Liver (tissue), 8 donors: ENCODE measurements at regions not wholly inside any gene's neighbourhood (a gene's known extent, or its start where the extent isn't known, plus 50 kb on each side); places are given as distances from the start of the nearest gene placed in this dataset.

ENCODE experiments used
- DNase-seq: peaks from one replicate; pipeline ENCODE4 v3.0.0-alpha.2; 2017; ENCODE audit warnings: low spot score
- H3K27ac ChIP-seq, 2 donors: one replicate each; pipeline ENCODE4 v1.7.0; 2013; ENCODE audit warnings: inconsistent platforms in 2 of 2, low read length in 2 of 2, control low read depth in 1 of 2, low read depth in 1 of 2, mild to moderate bottlenecking in 1 of 2
- H3K27me3 ChIP-seq, 4 donors: one replicate each; pipeline versions ENCODE4 v1.6.1 to v1.7.0; 2013; ENCODE audit warnings: low read length in 3 of 4, inconsistent platforms in 1 of 4, mild to moderate bottlenecking in 1 of 4, moderate library complexity in 1 of 4; ENCODE audit not compliant: control insufficient read depth in 4 of 4, insufficient read depth in 4 of 4
- H3K36me3 ChIP-seq, 4 donors: one replicate each; pipeline versions ENCODE4 v1.6.1 to v1.7.0; 2013; ENCODE audit warnings: low read length in 3 of 4, mild to moderate bottlenecking in 3 of 4, low read depth in 1 of 4, moderate library complexity in 1 of 4; ENCODE audit not compliant: control insufficient read depth in 4 of 4, insufficient read depth in 3 of 4
- H3K4me1 ChIP-seq, 4 donors: one replicate each; pipeline versions ENCODE4 v1.6.1 to v1.7.0; 2013; ENCODE audit warnings: low read length in 3 of 4, mild to moderate bottlenecking in 3 of 4, moderate library complexity in 1 of 4; ENCODE audit not compliant: control insufficient read depth in 4 of 4, insufficient read depth in 4 of 4
- H3K4me3 ChIP-seq, 3 donors: one replicate each; pipeline versions ENCODE4 v1.6.1 to v1.7.0; 2013; ENCODE audit warnings: low read length in 3 of 3, control low read depth in 1 of 3, low read depth in 1 of 3, mild to moderate bottlenecking in 1 of 3
- H3K9ac ChIP-seq, 2 donors: one replicate each; pipeline ENCODE4 v1.7.0; 2013; ENCODE audit warnings: low read length in 2 of 2, mild to moderate bottlenecking in 2 of 2, moderate library complexity in 2 of 2, control low read depth in 1 of 2, low read depth in 1 of 2
- H3K9me3 ChIP-seq, 4 donors: one replicate each; pipeline versions ENCODE4 v1.6.1 to v1.7.0; 2013; ENCODE audit warnings: low read length in 3 of 4; ENCODE audit not compliant: control insufficient read depth in 4 of 4
- ATF3 ChIP-seq: IDR thresholded peaks from 2 replicates; pipeline ENCODE4 v1.6.1; 2016; ENCODE audit warnings: antibody characterized with exemption
- EGR1 ChIP-seq, 2 donors: IDR thresholded peaks; 2 replicates each; pipeline ENCODE4 v1.6.1; 2016 to 2018; ENCODE audit warnings: antibody characterized with exemption in 2 of 2, low read depth in 2 of 2
- FOXA1 ChIP-seq: IDR thresholded peaks from 2 replicates; pipeline ENCODE4 v1.6.1; 2016; ENCODE audit warnings: antibody characterized with exemption
- FOXA2 ChIP-seq: IDR thresholded peaks from 2 replicates; pipeline ENCODE4 v1.6.1; 2016; ENCODE audit warnings: antibody characterized with exemption
- GABPA ChIP-seq, 2 donors: IDR thresholded peaks in 1 of 2; conservative IDR thresholded peaks in 1 of 2; 2 replicates each; pipeline ENCODE4 v1.6.1; 2016; ENCODE audit warnings: antibody characterized with exemption in 2 of 2, mild to moderate bottlenecking in 1 of 2, moderate library complexity in 1 of 2
- HNF4A ChIP-seq, 2 donors: conservative IDR thresholded peaks; 2 replicates each; pipeline ENCODE4 v1.6.1; 2016; ENCODE audit warnings: antibody characterized with exemption in 2 of 2, mild to moderate bottlenecking in 2 of 2
- HNF4G ChIP-seq: IDR thresholded peaks from 2 replicates; pipeline ENCODE4 v1.6.1; 2016; ENCODE audit warnings: antibody characterized with exemption
- JUND ChIP-seq, 2 donors: IDR thresholded peaks; 2 replicates each; pipeline ENCODE4 v1.6.1; 2016; ENCODE audit warnings: antibody characterized with exemption in 2 of 2
- RAD21 ChIP-seq, 2 donors: IDR thresholded peaks; 2 replicates each; pipeline ENCODE4 v1.6.1; 2016; ENCODE audit warnings: antibody characterized with exemption in 2 of 2, mild to moderate bottlenecking in 2 of 2
- RXRA ChIP-seq, 2 donors: IDR thresholded peaks; 2 replicates each; pipeline ENCODE4 v1.6.1; 2017 to 2018; ENCODE audit warnings: antibody characterized with exemption in 2 of 2, mild to moderate bottlenecking in 1 of 2
- SP1 ChIP-seq: IDR thresholded peaks from 2 replicates; pipeline ENCODE4 v1.6.1; 2018; ENCODE audit warnings: antibody characterized with exemption, mild to moderate bottlenecking
- TAF1 ChIP-seq: conservative IDR thresholded peaks from 2 replicates; pipeline ENCODE4 v1.6.1; 2016; ENCODE audit warnings: antibody characterized with exemption, mild to moderate bottlenecking
- YY1 ChIP-seq: IDR thresholded peaks from 2 replicates; pipeline ENCODE4 v1.6.1; 2016; ENCODE audit warnings: antibody characterized with exemption, mild to moderate bottlenecking
- WGBS: extraction: QIAGEN DNeasy Blood & Tissue Kit; methylation state at CpG from one replicate; pipeline ENCODE4 v1.1.7; 2013; 5-methylcytosine and 5-hydroxymethylcytosine counted together
- TF ChIP-seq, protein P1 (sequence below): IDR thresholded peaks from 2 replicates; pipeline ENCODE4 v1.6.1; 2016; ENCODE audit warnings: antibody characterized with exemption
- TF ChIP-seq, protein P2 (sequence below): fragments of 150-350 bp; IDR thresholded peaks from 2 replicates; pipeline ENCODE4 v1.5.1; 2017; ENCODE audit warnings: improper control_type of control experiment, low read depth, low read length; ENCODE audit not compliant: missing input control
- TF ChIP-seq, protein P3 (sequence below): IDR thresholded peaks from 2 replicates; pipeline ENCODE4 v1.6.1; 2016; ENCODE audit warnings: antibody characterized with exemption
- donor health status: healthy.
- donor health status: healthy.
- donor health status: healthy.
- donor health status: healthy.
- donor health status: healthy.

GRCh38 chr1:63087966-63088365 lies 234.4 kb upstream of the FOXD3 start:
- WGBS, result 44% methylated on average over 10 of the region's 10 CpGs
- Histone ChIP-seq H3K9ac (no peak overlapping the region), H3K27me3 (peaks cover 0 to 2% (median 0%) of the 10 kb centered on the region in 4 donors), H3K36me3 (no peaks in the 10 kb centered on the region), H3K27ac (no peak overlapping the region), H3K9me3 (no peaks in the 10 kb centered on the region), H3K4me3 (no peak overlapping the region), H3K4me1 (no peaks in the 10 kb centered on the region)
- DNase-seq, result no peak
- TF ChIP-seq YY1, result no peak
- TF ChIP-seq, protein P1, sequence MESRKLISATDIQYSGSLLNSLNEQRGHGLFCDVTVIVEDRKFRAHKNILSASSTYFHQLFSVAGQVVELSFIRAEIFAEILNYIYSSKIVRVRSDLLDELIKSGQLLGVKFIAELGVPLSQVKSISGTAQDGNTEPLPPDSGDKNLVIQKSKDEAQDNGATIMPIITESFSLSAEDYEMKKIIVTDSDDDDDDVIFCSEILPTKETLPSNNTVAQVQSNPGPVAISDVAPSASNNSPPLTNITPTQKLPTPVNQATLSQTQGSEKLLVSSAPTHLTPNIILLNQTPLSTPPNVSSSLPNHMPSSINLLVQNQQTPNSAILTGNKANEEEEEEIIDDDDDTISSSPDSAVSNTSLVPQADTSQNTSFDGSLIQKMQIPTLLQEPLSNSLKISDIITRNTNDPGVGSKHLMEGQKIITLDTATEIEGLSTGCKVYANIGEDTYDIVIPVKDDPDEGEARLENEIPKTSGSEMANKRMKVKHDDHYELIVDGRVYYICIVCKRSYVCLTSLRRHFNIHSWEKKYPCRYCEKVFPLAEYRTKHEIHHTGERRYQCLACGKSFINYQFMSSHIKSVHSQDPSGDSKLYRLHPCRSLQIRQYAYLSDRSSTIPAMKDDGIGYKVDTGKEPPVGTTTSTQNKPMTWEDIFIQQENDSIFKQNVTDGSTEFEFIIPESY, result no peak
- no peak for TF ChIP-seq EGR1 (IDR thresholded peaks at IDR 0.05; ENCODE audit: low read depth in 2 of 2)
- no peak for TF ChIP-seq HNF4A (conservative IDR thresholded peaks at IDR 0.05)
- no peak for TF ChIP-seq HNF4G
- TF ChIP-seq, protein P2, sequence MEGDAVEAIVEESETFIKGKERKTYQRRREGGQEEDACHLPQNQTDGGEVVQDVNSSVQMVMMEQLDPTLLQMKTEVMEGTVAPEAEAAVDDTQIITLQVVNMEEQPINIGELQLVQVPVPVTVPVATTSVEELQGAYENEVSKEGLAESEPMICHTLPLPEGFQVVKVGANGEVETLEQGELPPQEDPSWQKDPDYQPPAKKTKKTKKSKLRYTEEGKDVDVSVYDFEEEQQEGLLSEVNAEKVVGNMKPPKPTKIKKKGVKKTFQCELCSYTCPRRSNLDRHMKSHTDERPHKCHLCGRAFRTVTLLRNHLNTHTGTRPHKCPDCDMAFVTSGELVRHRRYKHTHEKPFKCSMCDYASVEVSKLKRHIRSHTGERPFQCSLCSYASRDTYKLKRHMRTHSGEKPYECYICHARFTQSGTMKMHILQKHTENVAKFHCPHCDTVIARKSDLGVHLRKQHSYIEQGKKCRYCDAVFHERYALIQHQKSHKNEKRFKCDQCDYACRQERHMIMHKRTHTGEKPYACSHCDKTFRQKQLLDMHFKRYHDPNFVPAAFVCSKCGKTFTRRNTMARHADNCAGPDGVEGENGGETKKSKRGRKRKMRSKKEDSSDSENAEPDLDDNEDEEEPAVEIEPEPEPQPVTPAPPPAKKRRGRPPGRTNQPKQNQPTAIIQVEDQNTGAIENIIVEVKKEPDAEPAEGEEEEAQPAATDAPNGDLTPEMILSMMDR, result no peak
- no peak for TF ChIP-seq RAD21 (IDR thresholded peaks at IDR 0.05)
- no peak for TF ChIP-seq SP1
- no peak for TF ChIP-seq TAF1
- TF ChIP-seq, protein P3, sequence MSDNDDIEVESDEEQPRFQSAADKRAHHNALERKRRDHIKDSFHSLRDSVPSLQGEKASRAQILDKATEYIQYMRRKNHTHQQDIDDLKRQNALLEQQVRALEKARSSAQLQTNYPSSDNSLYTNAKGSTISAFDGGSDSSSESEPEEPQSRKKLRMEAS, result no peak
- TF ChIP-seq RXRA (IDR thresholded peaks at IDR 0.05), result no peak

DNA sequence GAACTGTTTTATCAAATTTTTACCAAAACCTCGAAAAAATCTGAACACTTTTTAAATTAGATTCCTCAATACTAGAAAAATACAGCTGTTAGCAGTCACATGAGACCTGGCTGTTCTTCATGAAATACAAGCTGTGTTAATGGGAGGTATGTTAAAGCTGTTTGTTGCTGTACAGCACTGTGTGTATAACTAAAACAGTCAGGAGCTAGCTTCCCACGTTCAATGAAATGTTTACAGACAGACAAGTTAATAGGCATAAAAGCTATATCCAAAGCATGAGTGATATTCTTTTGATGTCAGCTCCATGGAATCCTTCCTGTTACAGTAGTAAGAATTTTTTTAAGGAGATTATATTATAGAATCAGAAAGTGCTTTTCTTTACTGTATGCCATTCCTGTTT lies 223.2 kb upstream of the FOXD3 start:
- no peak for DNase-seq
- no peak for TF ChIP-seq RAD21 (IDR thresholded peaks at IDR 0.05)
- TF ChIP-seq FOXA2, result no peak
- no peak for TF ChIP-seq ATF3
- no peak for TF ChIP-seq GABPA (IDR thresholded peaks at IDR 0.05 in 1 of 2, conservative IDR thresholded peaks at IDR 0.05 in 1 of 2)
- TF ChIP-seq HNF4A (conservative IDR thresholded peaks at IDR 0.05), result no peak
- no peak for TF ChIP-seq JUND (IDR thresholded peaks at IDR 0.05)
- no peak for TF ChIP-seq FOXA1
- no peak for TF ChIP-seq RXRA (IDR thresholded peaks at IDR 0.05)
- TF ChIP-seq, protein P2, result no peak
- TF ChIP-seq YY1, result no peak
- 31% methylated on average over 2 of the region's 2 CpGs for WGBS

More for the DNA sequence above, 223.2 kb upstream of the FOXD3 start:
- Histone ChIP-seq H3K9me3 (no peaks in the 10 kb centered on the region), H3K4me1 (no peaks in the 10 kb centered on the region), H3K27me3 (no peaks in the 10 kb centered on the region), H3K9ac (no peak overlapping the region), H3K4me3 (no peak overlapping the region), H3K27ac (no peak overlapping the region), H3K36me3 (no peaks in the 10 kb centered on the region)
